Panc1 (cell line): ENCODE measurements at regions not wholly inside any gene's neighbourhood (a gene's known extent, or its start where the extent isn't known, plus 50 kb on each side); places are given as distances from the start of the nearest gene placed in this dataset.

Experiments
- ATAC-seq: fragments of 200-7000 bp; cut with Tn5 transposase; 2 replicates; pipeline ENCODE4 v1.9.1; 2020; ENCODE audit warnings: mild to moderate bottlenecking, moderate library complexity
- BruUV-seq: library from RNA; stranded (reverse); fragments of 400-500 nt; replicated peaks from 2 replicates; lab custom pipeline; 2021; lab: Mats Ljungman, UMichigan
- CTCF ChIA-PET: fragments of 300-600 bp; sonication (Branson Sonifier 250); formaldehyde crosslinking; loops from one replicate; lab custom pipeline; 2022; ENCODE audit warnings: antibody characterized with exemption; lab: Charles Lee
- POLR2A ChIA-PET: fragments of 300-600 bp; sonication (Branson Sonifier 250); formaldehyde crosslinking; loops from one replicate; lab custom pipeline; 2022; ENCODE audit warnings: antibody characterized with exemption; lab: Charles Lee
- DNase-seq: peaks from one replicate; pipeline ENCODE4 v3.0.0-alpha.2; 2010; ENCODE audit warnings: low read depth, low spot score
- H3K27ac ChIP-seq: 2 replicates; pipeline ENCODE4 v1.5.1; 2011; ENCODE audit warnings: mild to moderate bottlenecking, low read length, inconsistent platforms
- H3K27me3 ChIP-seq: fragments of 200-500 bp; sonication (Bioruptor generic); 2 replicates; pipeline ENCODE4 v1.6.0; 2014; ENCODE audit warnings: low read length, inconsistent platforms; ENCODE audit not compliant: control insufficient read depth, insufficient read depth
- H3K36me3 ChIP-seq: fragments of 200-500 bp; sonication (Bioruptor generic); 2 replicates; pipeline ENCODE4 v1.5.1; 2014; ENCODE audit warnings: inconsistent platforms, mild to moderate bottlenecking, low read length, moderate library complexity; ENCODE audit not compliant: control insufficient read depth, insufficient read depth
- H3K4me1 ChIP-seq: 2 replicates; pipeline ENCODE4 v1.5.1; 2011; ENCODE audit warnings: inconsistent platforms, mild to moderate bottlenecking, low read length, moderate library complexity; ENCODE audit not compliant: control insufficient read depth, insufficient read depth
- H3K4me3 ChIP-seq, 2 experiments: 2 replicates each; pipeline ENCODE4 v1.5.1; 2011 to 2012; ENCODE audit warnings: low read depth in 2 of 2, low read length in 2 of 2, mild to moderate bottlenecking in 2 of 2, inconsistent platforms in 1 of 2, moderate library complexity in 1 of 2
- H3K9me3 ChIP-seq: fragments of 200-500 bp; sonication (Bioruptor generic); 2 replicates; pipeline ENCODE4 v1.5.1; 2014; ENCODE audit warnings: low read depth, mild to moderate bottlenecking, inconsistent platforms, low read length, moderate library complexity; ENCODE audit not compliant: control insufficient read depth, insufficient read depth
- CTCF ChIP-seq: fragments of 450-650 bp; IDR thresholded peaks from 2 replicates; pipeline ENCODE4 v1.5.1; 2017; ENCODE audit warnings: mild to moderate bottlenecking
- POLR2AphosphoS5 ChIP-seq: IDR thresholded peaks from 2 replicates; pipeline ENCODE4 v1.6.1; 2012; ENCODE audit warnings: mild to moderate bottlenecking, low read depth, low read length, moderate library complexity
- SIN3A ChIP-seq: IDR thresholded peaks from 2 replicates; pipeline ENCODE4 v1.6.1; 2012; ENCODE audit warnings: low read depth, mild to moderate bottlenecking, low read length, moderate library complexity, borderline replicate concordance; ENCODE audit not compliant: insufficient read depth
- TCF7L2 ChIP-seq: IDR thresholded peaks from 2 replicates; pipeline ENCODE4 v1.6.1; 2011; ENCODE audit warnings: mild to moderate bottlenecking, low read depth, low read length, inconsistent platforms
- in situ Hi-C: cut with HindIII; loops from 2 replicates; pipeline ENCODE4 v1.10.0; 2016; ENCODE audit warnings: low sequenced_read_pairs, low pct_unique_long_range_greater_than_20kb
- intact Hi-C: fragments of 100-400 bp; cut with micrococcal nuclease; formaldehyde crosslinking; loops from one replicate; pipeline ENCODE4 v1.10.0; 2022; ENCODE audit not compliant: unreplicated experiment
- TF ChIP-seq, protein P1 (sequence below), 2 experiments: IDR thresholded peaks; 2 replicates each; pipeline ENCODE4 v1.6.1; 2011 to 2012; ENCODE audit warnings: low read depth in 2 of 2, control low read depth in 1 of 2, low read length in 1 of 2, mild to moderate bottlenecking in 1 of 2, moderate library complexity in 1 of 2; ENCODE audit not compliant: insufficient read depth in 1 of 2

- Histone ChIP-seq H3K27me3 (no peaks in the 10 kb centered on the region), H3K27ac (no peak overlapping the region), H3K4me3 (no peak overlapping the region), H3K9me3 (0 out of 2 replicates have a peak, but pooled peaks cover 3% of the 10 kb centered on the region), H3K36me3 (no peaks in the 10 kb centered on the region), H3K4me1 (no peaks in the 10 kb centered on the region)
- TF ChIP-seq CTCF (no peak), TCF7L2 (no peak), SIN3A (no peak), POLR2AphosphoS5 (no peak)
- TF ChIP-seq, protein P1, sequence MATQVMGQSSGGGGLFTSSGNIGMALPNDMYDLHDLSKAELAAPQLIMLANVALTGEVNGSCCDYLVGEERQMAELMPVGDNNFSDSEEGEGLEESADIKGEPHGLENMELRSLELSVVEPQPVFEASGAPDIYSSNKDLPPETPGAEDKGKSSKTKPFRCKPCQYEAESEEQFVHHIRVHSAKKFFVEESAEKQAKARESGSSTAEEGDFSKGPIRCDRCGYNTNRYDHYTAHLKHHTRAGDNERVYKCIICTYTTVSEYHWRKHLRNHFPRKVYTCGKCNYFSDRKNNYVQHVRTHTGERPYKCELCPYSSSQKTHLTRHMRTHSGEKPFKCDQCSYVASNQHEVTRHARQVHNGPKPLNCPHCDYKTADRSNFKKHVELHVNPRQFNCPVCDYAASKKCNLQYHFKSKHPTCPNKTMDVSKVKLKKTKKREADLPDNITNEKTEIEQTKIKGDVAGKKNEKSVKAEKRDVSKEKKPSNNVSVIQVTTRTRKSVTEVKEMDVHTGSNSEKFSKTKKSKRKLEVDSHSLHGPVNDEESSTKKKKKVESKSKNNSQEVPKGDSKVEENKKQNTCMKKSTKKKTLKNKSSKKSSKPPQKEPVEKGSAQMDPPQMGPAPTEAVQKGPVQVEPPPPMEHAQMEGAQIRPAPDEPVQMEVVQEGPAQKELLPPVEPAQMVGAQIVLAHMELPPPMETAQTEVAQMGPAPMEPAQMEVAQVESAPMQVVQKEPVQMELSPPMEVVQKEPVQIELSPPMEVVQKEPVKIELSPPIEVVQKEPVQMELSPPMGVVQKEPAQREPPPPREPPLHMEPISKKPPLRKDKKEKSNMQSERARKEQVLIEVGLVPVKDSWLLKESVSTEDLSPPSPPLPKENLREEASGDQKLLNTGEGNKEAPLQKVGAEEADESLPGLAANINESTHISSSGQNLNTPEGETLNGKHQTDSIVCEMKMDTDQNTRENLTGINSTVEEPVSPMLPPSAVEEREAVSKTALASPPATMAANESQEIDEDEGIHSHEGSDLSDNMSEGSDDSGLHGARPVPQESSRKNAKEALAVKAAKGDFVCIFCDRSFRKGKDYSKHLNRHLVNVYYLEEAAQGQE (IDR thresholded peaks at IDR 0.05; ENCODE audit: insufficient read depth in 1 of 2, low read depth in 2 of 2, low read length in 1 of 2), result no peak
- intact Hi-C loops (no loop called here), in situ Hi-C loops (no loop called here)
- ChIA-PET CTCF (no interaction called here), POLR2A (interaction anchor here (0.6 kb wide), 1 partner anchor 13 kb away, joined by 6 read pairs; no protein-coding TSS in a partner anchor)
- no peak for ATAC-seq
- no peak for DNase-seq
- no TSS peak for BruUV-seq
Measured at GRCh38 chr7:53094827-53095226, 59.4 kb downstream of the POM121L12 start.

DNA sequence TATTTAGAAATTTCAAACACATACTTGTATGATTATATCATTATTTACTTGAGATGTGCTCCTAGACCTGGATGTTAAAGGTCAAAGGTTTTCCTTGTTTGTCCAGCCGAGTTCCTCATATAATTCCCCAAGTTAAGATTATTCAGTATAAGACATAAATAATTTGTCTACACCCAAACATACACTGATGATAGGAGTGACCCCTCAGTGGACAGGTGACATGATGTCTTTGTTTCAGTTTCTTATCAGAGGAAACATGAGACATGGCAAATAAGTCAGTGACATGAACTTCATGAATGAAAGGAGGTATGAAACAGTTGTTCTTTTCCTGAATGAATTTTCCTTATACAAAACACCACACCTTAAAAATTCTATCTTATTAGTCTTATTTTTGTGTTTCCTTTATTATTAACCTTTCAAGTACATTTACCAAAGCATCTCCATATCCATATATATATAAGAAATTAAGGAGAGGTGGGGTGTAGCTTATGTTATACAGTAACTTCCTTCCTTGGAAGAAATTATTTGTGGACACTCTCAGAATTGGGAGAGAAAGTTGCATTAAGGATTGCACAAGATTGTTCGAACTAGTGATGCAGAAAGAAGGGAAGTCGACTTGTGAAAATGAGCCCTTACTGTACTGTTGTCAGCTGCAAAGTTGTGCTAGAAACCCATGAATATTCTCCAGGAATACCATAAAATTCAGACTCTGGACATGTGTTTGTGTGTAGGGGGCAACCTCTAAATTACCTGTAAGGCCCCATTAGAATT, 60.5 kb downstream of the POM121L12 start:
- intact Hi-C loops, result no loop called here
- in situ Hi-C loops, result no loop called here

More for the DNA sequence above, 60.5 kb downstream of the POM121L12 start:
- no peak for DNase-seq
- CTCF ChIA-PET, result no interaction called here
- Histone ChIP-seq H3K4me3 (no peak overlapping the region), H3K27me3 (no peaks in the 10 kb centered on the region), H3K4me1 (no peaks in the 10 kb centered on the region), H3K36me3 (no peaks in the 10 kb centered on the region), H3K27ac (no peak overlapping the region), H3K9me3 (0 out of 2 replicates have a peak, but pooled peaks cover 3% of the 10 kb centered on the region)
- no peak for ATAC-seq
- no peak for TF ChIP-seq TCF7L2
- TF ChIP-seq, protein P1 (IDR thresholded peaks at IDR 0.05; ENCODE audit: insufficient read depth in 1 of 2, low read depth in 2 of 2, low read length in 1 of 2), result no peak
- TF ChIP-seq CTCF, result no peak
- no peak for TF ChIP-seq SIN3A
- no peak for TF ChIP-seq POLR2AphosphoS5
- no TSS peak for BruUV-seq
- POLR2A ChIA-PET, result no interaction called here
